ENCODE measurements at regions not wholly inside any gene's neighbourhood (a gene's known extent, or its start where the extent isn't known, plus 50 kb on each side); places are given as distances from the start of the nearest gene placed in this dataset.

GRCh38 chr14:38001501-38001900, 206.2 kb upstream of the SSTR1 start:
- no peak for TF ChIP-seq CTCF (IDR thresholded peaks at IDR 0.05)
- TF ChIP-seq POLR2A (IDR thresholded peaks at IDR 0.05), result no peak
